ENCODE measurements at regions not wholly inside any gene's neighbourhood (a gene's known extent, or its start where the extent isn't known, plus 50 kb on each side); places are given as distances from the start of the nearest gene placed in this dataset.

- TF ChIP-seq CTCF (conservative IDR thresholded peaks at IDR 0.05; ENCODE audit: low read length) (no peak), EZH2phosphoT487 (IDR thresholded peaks at IDR 0.05; ENCODE audit: borderline replicate concordance) (no peak)
These were observed 614.0 kb upstream of the ID2 start for GRCh38 chr2:8067784-8068336.

All from Loucy (cell line).